ENCODE measurements at regions not wholly inside any gene's neighbourhood (a gene's known extent, or its start where the extent isn't known, plus 50 kb on each side); places are given as distances from the start of the nearest gene placed in this dataset.

- no peak for TF ChIP-seq NFE2L2 (IDR thresholded peaks at IDR 0.05; ENCODE audit: low read depth, low read length)
- TF ChIP-seq CHD1 (IDR thresholded peaks at IDR 0.05; ENCODE audit: low read depth, low read length), result no peak
These were observed 70.6 kb upstream of the ARID5B start (continued) for GRCh38 chr10:61830846-61831273.

DNA sequence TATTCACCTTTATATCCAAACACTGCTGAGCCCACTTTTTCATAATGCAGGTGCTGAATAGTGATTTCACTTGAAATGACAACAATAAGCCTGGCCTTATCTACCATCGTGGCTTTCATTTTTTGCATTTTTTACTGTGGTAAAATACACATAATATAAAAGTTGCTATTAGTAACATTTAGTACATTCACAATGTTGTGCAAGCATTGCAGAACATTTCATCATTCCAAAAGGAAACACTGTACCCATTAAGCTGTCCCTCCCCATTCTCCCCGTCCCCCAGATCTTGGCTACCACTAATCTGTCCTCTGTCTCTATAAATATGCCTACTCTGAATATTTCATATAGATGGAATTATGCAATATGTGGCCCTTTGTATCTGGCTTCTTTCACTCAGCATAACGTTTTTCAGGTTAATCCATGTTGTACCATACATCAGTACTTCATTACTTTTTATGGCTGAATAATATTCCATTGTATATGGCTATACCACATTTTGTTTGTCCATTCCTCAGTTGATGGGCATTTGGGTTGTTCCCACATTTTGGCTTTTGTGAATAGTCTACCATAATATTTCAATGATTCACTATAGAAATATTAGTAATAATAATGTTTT, 68.5 kb upstream of the ARID5B start:
- DNase-seq, result peak; percentile 40
- TF ChIP-seq POLR2A (IDR thresholded peaks at IDR 0.05; ENCODE audit: low read depth, low read length) (no peak), SMC3 (IDR thresholded peaks at IDR 0.05; ENCODE audit: low read depth, low read length) (no peak), MAZ (IDR thresholded peaks at IDR 0.05; ENCODE audit: borderline replicate concordance, low read depth, low read length) (no peak), CHD1 (IDR thresholded peaks at IDR 0.05; ENCODE audit: low read depth, low read length) (no peak), MAFK (IDR thresholded peaks at IDR 0.05; ENCODE audit: low read depth, low read length) (no peak), CEBPB (IDR thresholded peaks at IDR 0.05; ENCODE audit: low read depth, low read length) (peak; percentile 96), CTCF (conservative IDR thresholded peaks at IDR 0.05; ENCODE audit: low read depth, low read length) (no peak)
- no peak overlapping the region for H3K9ac ChIP-seq (ENCODE audit: low read depth, low read length)
- H3K18ac ChIP-seq (ENCODE audit: low read depth, low read length), result peak overlapping the region; percentile 37; the same call in 1 of the 2 replicates
- H3K36me3 ChIP-seq (ENCODE audit: control insufficient read depth, insufficient read depth, low read length), result no peaks in the 10 kb centered on the region
- peak overlapping the region; percentile 47; the same call in 1 of the 2 replicates for H2BK20ac ChIP-seq (ENCODE audit: low read depth, low read length)
- H3K4me1 ChIP-seq (ENCODE audit: control insufficient read depth, insufficient read depth, low read length), result peaks cover 12% of the 10 kb centered on the region
- H3K4ac ChIP-seq (ENCODE audit: low read depth, low read length), result peak overlapping the region; percentile 82; the same call in 1 of the 2 replicates
- no peak overlapping the region for H3K23ac ChIP-seq (ENCODE audit: low read depth, low read length)
- no peak overlapping the region; the same call in 1 of the 2 replicates for H3K27ac ChIP-seq (ENCODE audit: insufficient read depth, low read length)
- no peak for ATAC-seq (ENCODE audit: low read depth)
- H2BK15ac ChIP-seq (ENCODE audit: low read depth, low read length), result peak overlapping the region; percentile 88; the same call in 2 of the 3 replicates
- H3K9me3 ChIP-seq (ENCODE audit: control insufficient read depth, insufficient read depth, low read length), result no peaks in the 10 kb centered on the region
- H4K5ac ChIP-seq (ENCODE audit: low read depth, low read length), result peak overlapping the region; percentile 78; the same call in 1 of the 2 replicates
- POLR2A ChIA-PET (ENCODE audit: unreplicated experiment), result no interaction called here
- no peak overlapping the region for H2AK9ac ChIP-seq (replicated peaks; ENCODE audit: low read depth, low read length, poor library complexity)
- peak overlapping the region; percentile 54 for H2BK120ac ChIP-seq (ENCODE audit: low read depth, low read length)
- H3K9me1 ChIP-seq (ENCODE audit: insufficient read depth, low read length), result 0 out of 2 replicates have a peak, but pooled peaks cover 6% of the 10 kb centered on the region
- H4K8ac ChIP-seq (ENCODE audit: low read depth in 2 of 2, low read length in 2 of 2), result no peak overlapping the region
- in situ Hi-C loops (cut with MboI; ENCODE audit: low sequenced_read_pairs), result no loop called here
- no TSS peak for BruUV-seq (replicated peaks)
- CTCF ChIA-PET, result no interaction called here
- H3K27me3 ChIP-seq (ENCODE audit: control insufficient read depth, insufficient read depth, low read length), result no peaks in the 10 kb centered on the region
- no peak overlapping the region for H3K4me2 ChIP-seq (ENCODE audit: low read depth, low read length)
- 0 out of 4 replicates have a peak, but pooled peaks cover 0 to 2% of the 10 kb centered on the region in 2 experiments for H3K79me1 ChIP-seq (ENCODE audit: low read depth in 1 of 2, low read length in 2 of 2)
- no peak overlapping the region for H3K56ac ChIP-seq (ENCODE audit: extremely low read depth, insufficient read depth, low read length)
- no peak overlapping the region for H2AFZ ChIP-seq (replicated peaks; ENCODE audit: low read length, poor library complexity)
- intact Hi-C loops (cut with micrococcal nuclease), result no loop called here
- no peak overlapping the region for H2AK5ac ChIP-seq (ENCODE audit: low read depth, low read length)
- dilution Hi-C loops (cut with HindIII; ENCODE audit: low sequenced_read_pairs, unreplicated experiment), result no loop called here
- no peak overlapping the region for H3K4me3 ChIP-seq (ENCODE audit: insufficient read depth, low read depth, low read length)
- H3K14ac ChIP-seq (replicated peaks; ENCODE audit: low read depth, low read length), result no peak overlapping the region
- no peaks in the 10 kb centered on the region for H4K20me1 ChIP-seq (ENCODE audit: insufficient read depth, low read length)
- peak overlapping the region; percentile 50; the same call in 1 of the 2 replicates for H4K91ac ChIP-seq (ENCODE audit: insufficient read depth, low read depth, low read length)
- no CpG with 5 or more reads among the region's 3 CpGs for WGBS, 2 experiments (ENCODE audit: extremely low coverage in 2 of 2, insufficient read length in 1 of 2)
- peak overlapping the region; percentile 35 for H2BK5ac ChIP-seq (ENCODE audit: low read depth, low read length, poor library complexity, severe bottlenecking)
